Karpas-422 (cell line): ENCODE measurements at regions not wholly inside any gene's neighbourhood (a gene's known extent, or its start where the extent isn't known, plus 50 kb on each side); places are given as distances from the start of the nearest gene placed in this dataset.
A peak's percentile ranks its signal among the peaks of the same experiment; 100 is the strongest.

ENCODE experiments used
- DNase-seq: peaks from one replicate; pipeline ENCODE4 v3.0.0-alpha.2; 2015
- H2AFZ ChIP-seq: fragments of 200-600 bp; sonication (generic); 2 replicates; pipeline ENCODE4 v1.6.1; 2014; ENCODE audit warnings: antibody characterized with exemption, low read length, mixed read lengths
- H3K27ac ChIP-seq: fragments of 200-600 bp; sonication (generic); 2 replicates; pipeline ENCODE4 v1.5.1; 2014; ENCODE audit warnings: mild to moderate bottlenecking, low read length, moderate library complexity
- H3K27me3 ChIP-seq: fragments of 200-600 bp; sonication (generic); 2 replicates; pipeline ENCODE4 v1.6.1; 2014; ENCODE audit warnings: low read length, mixed read lengths
- H3K36me3 ChIP-seq: fragments of 200-600 bp; sonication (generic); 2 replicates; pipeline ENCODE4 v1.6.1; 2014; ENCODE audit warnings: low read length, mixed read lengths; ENCODE audit not compliant: insufficient read depth
- H3K4me1 ChIP-seq: fragments of 200-600 bp; sonication (generic); 2 replicates; pipeline ENCODE4 v1.6.1; 2014; ENCODE audit warnings: mild to moderate bottlenecking, low read length, mixed read lengths
- H3K4me2 ChIP-seq: fragments of 200-600 bp; sonication (generic); 2 replicates; pipeline ENCODE4 v1.6.1; 2014; ENCODE audit warnings: low read length, low read depth, mild to moderate bottlenecking; ENCODE audit not compliant: poor library complexity, severe bottlenecking
- H3K4me3 ChIP-seq: fragments of 200-600 bp; sonication (generic); 2 replicates; pipeline ENCODE4 v1.5.1; 2014; ENCODE audit warnings: mild to moderate bottlenecking, antibody characterized with exemption, low read length, mixed read lengths
- H3K79me2 ChIP-seq: fragments of 200-600 bp; sonication (generic); 2 replicates; pipeline ENCODE4 v1.6.1; 2014; ENCODE audit warnings: mild to moderate bottlenecking, low read length, mixed read lengths
- H3K9ac ChIP-seq: fragments of 200-600 bp; sonication (generic); 2 replicates; pipeline ENCODE4 v1.6.0; 2014; ENCODE audit warnings: low read length
- H3K9me2 ChIP-seq: fragments of 200-600 bp; sonication (generic), shearing (Covaris generic); replicated peaks from 2 replicates; pipeline ENCODE4 v1.6.0; 2014; ENCODE audit warnings: mild to moderate bottlenecking, low read length, moderate library complexity; ENCODE audit not compliant: insufficient read depth
- H3K9me3 ChIP-seq: fragments of 300-700, 200-600 bp; sonication (generic); 2 replicates; pipeline ENCODE4 v1.6.1; 2014; ENCODE audit warnings: low read length, mixed read lengths
- H4K20me1 ChIP-seq: fragments of 200-600 bp; sonication (generic); 2 replicates; pipeline ENCODE4 v1.6.1; 2014; ENCODE audit warnings: mild to moderate bottlenecking, antibody characterized with exemption, low read length, low read depth; ENCODE audit not compliant: insufficient read depth

DNA sequence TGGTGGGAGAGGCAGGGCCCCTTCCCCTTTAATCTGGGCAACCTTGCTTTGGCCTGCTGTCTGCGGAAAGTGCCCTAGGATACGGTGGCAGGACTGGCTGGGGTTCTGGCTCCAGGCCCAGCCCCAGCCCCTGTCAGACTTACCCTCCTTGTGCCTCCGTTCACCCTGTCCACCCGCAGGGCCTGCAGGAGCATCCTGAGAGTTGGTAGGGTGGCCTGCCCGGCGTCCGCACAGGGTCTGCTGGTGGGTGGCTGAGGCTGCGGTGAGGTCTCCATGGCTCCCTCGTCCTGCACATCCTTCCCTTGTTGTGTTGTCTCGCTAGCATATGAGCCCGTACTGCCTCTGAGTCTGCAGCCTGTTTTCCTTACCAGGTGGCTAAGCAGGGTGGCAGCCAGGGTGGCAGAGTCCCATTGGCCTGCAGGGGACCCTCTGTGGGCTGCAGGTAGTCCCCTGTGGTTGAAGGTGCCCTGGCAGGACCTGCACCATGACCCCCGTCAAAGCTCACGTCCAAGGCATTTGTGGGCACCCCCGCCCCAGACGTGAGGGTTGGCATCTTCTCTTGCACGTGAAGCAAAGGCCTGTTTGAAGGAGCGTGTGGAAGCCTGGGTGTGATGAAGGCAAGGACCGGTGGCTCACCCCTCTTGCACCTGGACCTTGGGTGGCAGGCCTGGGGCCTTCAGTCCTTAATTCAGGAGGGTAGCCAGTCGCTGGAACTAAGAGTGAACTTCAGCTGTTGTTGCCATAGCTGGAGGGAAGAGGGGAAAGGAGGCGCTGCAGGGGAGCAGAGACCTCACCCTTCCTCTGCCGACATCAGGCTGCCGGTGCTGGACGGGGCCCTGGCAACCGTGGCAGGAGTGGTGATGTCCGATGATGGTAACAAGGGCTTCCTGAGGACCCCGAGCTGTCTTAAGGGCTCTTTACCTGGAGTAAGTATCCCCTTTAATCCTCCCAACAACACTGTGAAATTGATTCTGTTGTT is 293.7 kb downstream of the SEC14L1 start:
- Histone ChIP-seq H3K9ac (no peak overlapping the region), H3K4me3 (no peak overlapping the region), H3K27ac (no peak overlapping the region), H4K20me1 (no peaks in the 10 kb centered on the region), H3K79me2 (no peaks in the 10 kb centered on the region), H3K9me2 (no peaks in the 10 kb centered on the region), H3K9me3 (no peaks in the 10 kb centered on the region), H3K4me1 (peaks cover 37% of the 10 kb centered on the region), H3K27me3 (no peaks in the 10 kb centered on the region), H3K4me2 (no peak overlapping the region), H3K36me3 (no peaks in the 10 kb centered on the region), H2AFZ (no peak overlapping the region)
- DNase-seq: no peak

DNA sequence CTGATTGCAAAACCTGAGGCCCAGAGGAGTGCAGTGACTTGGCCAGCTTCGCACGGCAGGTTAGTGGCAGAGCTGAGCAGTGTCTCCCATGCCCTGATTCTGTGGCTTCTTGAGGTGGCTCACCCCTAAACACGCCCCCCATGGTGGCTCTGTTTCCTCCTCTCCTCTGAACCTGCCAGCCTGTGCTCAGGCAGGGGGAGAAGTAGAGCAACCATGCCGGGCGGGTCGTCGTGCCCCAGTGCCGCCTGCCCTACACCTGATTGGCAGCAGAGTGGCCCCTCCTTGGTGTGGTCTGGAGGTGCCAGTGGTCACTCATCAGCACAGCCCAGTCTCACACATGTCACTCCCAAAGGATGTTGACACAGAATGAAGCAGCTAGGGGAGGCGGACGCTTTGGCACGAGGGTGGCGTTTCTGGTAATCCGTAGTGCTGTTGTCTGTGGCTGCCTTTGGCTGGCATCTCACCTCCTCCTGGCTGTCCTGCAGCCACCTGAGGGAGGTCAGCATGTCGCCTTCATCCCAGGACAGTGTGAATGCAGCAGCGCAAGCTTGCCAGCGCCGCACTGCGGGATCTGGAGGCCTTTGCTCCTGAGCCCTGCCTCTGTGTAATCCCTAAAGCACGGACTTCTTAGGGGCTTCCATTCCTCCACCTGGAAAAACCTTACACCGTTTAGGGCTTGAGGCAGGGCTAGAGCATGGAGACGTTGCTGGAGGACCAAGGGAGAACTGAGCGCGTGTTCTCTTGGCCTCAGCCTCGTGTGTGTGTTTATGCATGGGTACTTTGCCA is 294.7 kb downstream of the SEC14L1 start:
- peaks cover 41% of the 10 kb centered on the region for H3K4me1 ChIP-seq
- H2AFZ ChIP-seq: no peak overlapping the region
- no peak for DNase-seq
- no peak overlapping the region for H3K27ac ChIP-seq
- H3K4me3 ChIP-seq: no peak overlapping the region
- no peaks in the 10 kb centered on the region for H3K36me3 ChIP-seq
- no peaks in the 10 kb centered on the region for H3K79me2 ChIP-seq
- H3K9me2 ChIP-seq: no peaks in the 10 kb centered on the region
- H3K9me3 ChIP-seq: no peaks in the 10 kb centered on the region
- H3K9ac ChIP-seq: no peak overlapping the region
- no peak overlapping the region for H3K4me2 ChIP-seq
- H4K20me1 ChIP-seq: no peaks in the 10 kb centered on the region
- no peaks in the 10 kb centered on the region for H3K27me3 ChIP-seq

DNA sequence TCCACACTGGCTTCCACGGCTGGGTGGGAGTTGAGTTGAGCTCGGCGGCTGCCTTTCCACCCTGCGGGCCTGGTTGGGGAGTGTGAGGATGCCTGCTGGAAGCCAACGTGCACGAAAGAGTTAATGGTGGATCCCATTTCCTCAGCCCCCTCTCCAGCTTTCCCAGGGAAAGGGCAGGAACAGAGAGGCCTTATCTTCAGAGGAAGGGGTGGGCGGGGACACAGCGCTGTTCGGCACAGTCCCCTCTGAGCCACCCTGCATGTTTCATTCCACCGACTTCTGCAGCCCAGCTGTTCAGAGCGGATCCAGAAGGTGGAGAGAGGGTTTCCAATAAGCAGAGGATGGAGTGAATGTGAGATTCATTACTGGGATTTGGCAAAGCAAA is 295.3 kb downstream of the SEC14L1 start:
- Histone ChIP-seq H3K27me3 (no peaks in the 10 kb centered on the region), H3K79me2 (no peaks in the 10 kb centered on the region), H3K9me2 (no peaks in the 10 kb centered on the region), H3K9ac (no peak overlapping the region), H3K27ac (no peak overlapping the region), H3K4me2 (no peak overlapping the region), H3K4me1 (peaks cover 47% of the 10 kb centered on the region), H3K4me3 (no peak overlapping the region), H3K9me3 (no peaks in the 10 kb centered on the region), H3K36me3 (no peaks in the 10 kb centered on the region), H4K20me1 (no peaks in the 10 kb centered on the region), H2AFZ (no peak overlapping the region)
- DNase-seq: no peak

DNA sequence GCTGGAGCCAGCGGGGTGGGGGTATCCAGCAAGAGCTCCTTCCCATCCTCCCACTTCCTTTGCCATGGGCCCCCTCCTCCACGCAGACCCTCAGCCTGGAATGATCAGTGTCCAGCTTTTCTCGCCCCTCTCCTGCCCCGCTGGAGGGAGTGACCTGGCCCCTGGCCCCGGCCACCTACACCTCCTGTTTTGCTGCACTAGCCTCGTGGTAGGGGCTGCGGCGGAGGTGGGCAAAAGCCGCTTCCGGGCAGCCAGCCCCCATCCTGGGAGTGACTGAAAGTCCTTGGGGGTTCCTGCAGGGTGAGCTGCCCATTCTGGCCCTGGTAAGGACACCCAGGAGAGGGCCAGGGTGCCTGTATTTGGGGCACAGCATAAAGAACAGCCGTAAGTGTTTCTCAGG is 295.7 kb downstream of the SEC14L1 start:
- Histone ChIP-seq H3K9me3 (no peaks in the 10 kb centered on the region), H3K4me3 (no peak overlapping the region), H3K27ac (no peak overlapping the region), H3K4me2 (peak overlapping the region; percentile 74), H3K36me3 (no peaks in the 10 kb centered on the region), H3K9me2 (no peaks in the 10 kb centered on the region), H3K9ac (peak overlapping the region; percentile 82; the same call in 1 of the 2 replicates), H3K79me2 (no peaks in the 10 kb centered on the region), H3K27me3 (no peaks in the 10 kb centered on the region), H3K4me1 (peaks cover 51% of the 10 kb centered on the region), H4K20me1 (no peaks in the 10 kb centered on the region), H2AFZ (no peak overlapping the region)
- no peak for DNase-seq

DNA sequence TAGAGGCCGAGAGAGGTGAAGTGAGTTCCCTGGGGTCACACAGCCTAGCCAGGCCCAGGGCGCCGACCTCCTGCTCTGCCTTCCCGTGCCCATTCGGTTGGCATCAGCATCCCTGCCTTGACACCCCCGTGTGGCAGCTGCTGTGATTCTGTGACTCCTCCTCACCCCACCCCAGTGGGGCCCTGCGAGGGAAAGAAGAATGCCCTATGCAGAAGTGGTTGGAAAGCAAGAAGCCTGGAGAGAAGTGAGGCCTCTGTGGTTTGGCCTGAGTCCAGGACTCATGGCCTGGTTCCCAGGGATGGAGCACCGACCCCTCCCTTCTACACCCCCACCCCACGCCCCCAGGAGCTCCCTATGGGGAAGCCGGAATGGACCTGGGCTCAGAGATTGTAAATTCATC is 296.2 kb downstream of the SEC14L1 start:
- peak; percentile 71 for DNase-seq
- H4K20me1 ChIP-seq: no peaks in the 10 kb centered on the region
- H3K27me3 ChIP-seq: no peaks in the 10 kb centered on the region
- peaks cover 56% of the 10 kb centered on the region for H3K4me1 ChIP-seq
- H3K4me3 ChIP-seq: peak overlapping the region; percentile 39; the same call in 1 of the 2 replicates
- H3K36me3 ChIP-seq: no peaks in the 10 kb centered on the region
- no peak overlapping the region for H2AFZ ChIP-seq
- no peaks in the 10 kb centered on the region for H3K79me2 ChIP-seq
- H3K27ac ChIP-seq: peak overlapping the region; percentile 100
- H3K4me2 ChIP-seq: peak overlapping the region; percentile 74
- H3K9me3 ChIP-seq: no peaks in the 10 kb centered on the region
- peak overlapping the region; percentile 82 for H3K9ac ChIP-seq
- no peaks in the 10 kb centered on the region for H3K9me2 ChIP-seq

DNA sequence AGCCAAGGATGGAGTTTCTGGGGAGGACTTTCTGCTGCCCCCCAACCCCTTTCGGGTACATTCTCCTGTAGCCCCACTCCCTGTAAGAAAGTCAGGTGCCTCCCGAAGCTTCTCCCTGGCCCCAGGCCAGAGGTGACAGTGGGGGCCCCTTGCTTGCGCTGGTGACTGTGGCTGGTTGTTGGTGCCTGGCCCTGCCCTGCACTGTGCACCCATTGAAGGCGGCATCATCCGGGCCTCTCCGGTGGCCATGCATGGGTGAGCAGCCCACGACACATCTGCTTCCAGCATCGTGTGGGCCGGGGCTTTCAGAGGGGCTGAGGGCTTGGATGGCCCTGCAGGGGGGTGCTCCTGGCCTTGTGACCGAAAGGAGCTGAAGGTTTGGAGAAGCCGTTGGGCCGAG is 297.0 kb downstream of the SEC14L1 start:
- no peaks in the 10 kb centered on the region for H3K9me3 ChIP-seq
- no peaks in the 10 kb centered on the region for H3K79me2 ChIP-seq
- H3K9me2 ChIP-seq: no peaks in the 10 kb centered on the region
- H3K4me1 ChIP-seq: peaks cover 62% of the 10 kb centered on the region
- H2AFZ ChIP-seq: peak overlapping the region; percentile 19; the same call in 1 of the 2 replicates
- no peaks in the 10 kb centered on the region for H4K20me1 ChIP-seq
- H3K36me3 ChIP-seq: no peaks in the 10 kb centered on the region
- H3K27me3 ChIP-seq: no peaks in the 10 kb centered on the region
- H3K4me3 ChIP-seq: peak overlapping the region; percentile 39; the same call in 1 of the 2 replicates
- peak overlapping the region; percentile 74 for H3K4me2 ChIP-seq
- peak overlapping the region; percentile 82 for H3K9ac ChIP-seq
- DNase-seq: peak; percentile 83
- peak overlapping the region; percentile 100 for H3K27ac ChIP-seq

DNA sequence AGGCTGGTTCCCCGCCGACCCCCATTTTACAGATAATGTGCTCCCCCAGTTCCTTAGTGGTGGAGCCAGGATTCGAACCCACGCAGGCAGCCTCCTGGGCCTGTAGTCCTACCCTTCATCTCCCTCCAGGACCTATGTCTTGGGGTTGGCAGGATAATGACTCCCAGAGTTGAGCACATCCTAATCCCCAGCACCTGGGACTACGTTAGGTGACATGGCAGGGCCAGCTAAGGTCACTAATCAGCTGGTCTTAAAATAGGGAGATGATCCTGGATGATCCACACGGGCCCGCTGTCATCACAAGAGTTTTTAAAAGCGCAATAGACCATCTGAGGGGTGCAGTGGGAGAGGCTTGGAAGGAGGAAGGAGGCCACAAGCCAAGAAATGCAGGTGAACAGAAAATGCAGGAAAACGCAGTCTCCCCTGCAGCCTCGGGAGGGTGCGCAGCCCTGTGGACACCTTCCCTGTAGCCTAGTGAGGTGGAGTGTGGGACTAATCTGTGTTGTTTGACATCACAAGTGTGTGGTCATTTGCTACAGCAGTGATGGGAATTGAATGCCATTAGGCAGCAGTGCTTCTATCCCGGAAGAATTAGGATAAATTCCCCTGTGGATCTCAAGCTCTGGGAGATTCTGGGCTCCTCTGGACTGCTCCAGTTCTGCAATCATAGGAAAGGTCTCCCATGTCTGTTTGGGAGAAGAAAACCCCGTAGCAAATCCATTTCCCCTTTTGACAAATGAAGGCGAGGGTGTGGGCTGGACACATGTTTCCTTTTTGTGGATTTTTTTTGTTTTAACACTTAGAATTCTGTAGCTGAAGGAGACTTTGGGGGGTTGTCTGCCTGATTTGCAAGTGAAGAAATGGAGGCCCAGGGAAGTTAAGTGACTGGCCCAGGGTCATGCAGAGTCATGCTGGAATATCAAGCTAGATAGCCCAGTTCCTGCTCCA is 297.7 kb downstream of the SEC14L1 start:
- Histone ChIP-seq H3K79me2 (no peaks in the 10 kb centered on the region), H3K4me3 (peak overlapping the region; percentile 39; the same call in 1 of the 2 replicates), H3K9ac (peak overlapping the region; percentile 82)

More for the DNA sequence above, 297.7 kb downstream of the SEC14L1 start:
- no peaks in the 10 kb centered on the region for H4K20me1 ChIP-seq
- peaks cover 69% of the 10 kb centered on the region for H3K4me1 ChIP-seq
- peak overlapping the region; percentile 19; the same call in 1 of the 2 replicates for H2AFZ ChIP-seq
- DNase-seq: peak; percentile 74
- H3K9me2 ChIP-seq: no peaks in the 10 kb centered on the region
- H3K36me3 ChIP-seq: no peaks in the 10 kb centered on the region
- H3K27me3 ChIP-seq: no peaks in the 10 kb centered on the region
- no peaks in the 10 kb centered on the region for H3K9me3 ChIP-seq
- H3K27ac ChIP-seq: peak overlapping the region; percentile 100
- peak overlapping the region; percentile 74 for H3K4me2 ChIP-seq
